K562 (cell line): ENCODE measurements at regions not wholly inside any gene's neighbourhood (a gene's known extent, or its start where the extent isn't known, plus 50 kb on each side); places are given as distances from the start of the nearest gene placed in this dataset.

Experiments used
- BCL6 ChIP-seq: fragments of 250-450 bp; sonication (Bioruptor Pico); IDR thresholded peaks from 2 replicates; pipeline ENCODE4 v1.4.0; 2020
- DLX4 ChIP-seq: fragments of 250-450 bp; sonication (Bioruptor Pico); IDR thresholded peaks from 2 replicates; pipeline ENCODE4 v1.6.1; 2021; ENCODE audit warnings: mild to moderate bottlenecking
- GATA2 ChIP-seq: sonication (generic); formaldehyde crosslinking; IDR thresholded peaks from 2 replicates; pipeline ENCODE4 v1.4.0; 2020; ENCODE audit warnings: mild to moderate bottlenecking, missing genetic modification reagents
- KAT7 ChIP-seq: sonication (generic); formaldehyde crosslinking; IDR thresholded peaks from 2 replicates; pipeline ENCODE4 v1.8.0; 2022; ENCODE audit warnings: missing genetic modification reagents, mild to moderate bottlenecking, borderline replicate concordance
- MTA2 ChIP-seq: fragments of 450-650 bp; IDR thresholded peaks from 2 replicates; pipeline ENCODE4 v1.6.1; 2016; ENCODE audit warnings: low read depth
- REST ChIP-seq, 2 experiments: fragments of 450-650 bp; formaldehyde crosslinking in 1 of 2; IDR thresholded peaks; 2 replicates each; pipeline versions ENCODE4 v1.4.0 to v1.6.1; 2014 to 2020; ENCODE audit warnings: mild to moderate bottlenecking in 2 of 2, borderline replicate concordance in 1 of 2, low read depth in 1 of 2
- VEZF1 ChIP-seq: fragments of 200-800 bp; sonication (Bioruptor generic); IDR thresholded peaks from 2 replicates; pipeline ENCODE4 v1.6.1; 2017; ENCODE audit warnings: missing genetic modification characterization, missing compliant biosample characterization
- ZNF140 ChIP-seq: fragments of 250-450 bp; sonication (Bioruptor Pico); IDR thresholded peaks from 2 replicates; pipeline ENCODE4 v1.8.0; 2021; ENCODE audit warnings: moderate library complexity, mild to moderate bottlenecking, inconsistent platforms
- ZNF174 ChIP-seq: fragments of 250-450 bp; sonication (Bioruptor Pico); IDR thresholded peaks from 2 replicates; pipeline ENCODE4 v1.4.0; 2020; ENCODE audit warnings: mild to moderate bottlenecking
- TF ChIP-seq, protein P1 (sequence below): fragments of 250-450 bp; sonication (Bioruptor Pico); IDR thresholded peaks from 2 replicates; pipeline ENCODE4 v1.5.0; 2020; ENCODE audit warnings: mild to moderate bottlenecking, borderline replicate concordance
- TF ChIP-seq, protein P2 (sequence below): IDR thresholded peaks from 3 replicates; pipeline ENCODE4 v1.6.1; 2011; ENCODE audit warnings: borderline replicate concordance, mild to moderate bottlenecking; ENCODE audit not compliant: insufficient read length, insufficient read depth
- TF ChIP-seq, protein P3 (sequence below): fragments of 250-450 bp; sonication (Bioruptor Pico); IDR thresholded peaks from 2 replicates; pipeline ENCODE4 v1.4.0; 2020

DNA sequence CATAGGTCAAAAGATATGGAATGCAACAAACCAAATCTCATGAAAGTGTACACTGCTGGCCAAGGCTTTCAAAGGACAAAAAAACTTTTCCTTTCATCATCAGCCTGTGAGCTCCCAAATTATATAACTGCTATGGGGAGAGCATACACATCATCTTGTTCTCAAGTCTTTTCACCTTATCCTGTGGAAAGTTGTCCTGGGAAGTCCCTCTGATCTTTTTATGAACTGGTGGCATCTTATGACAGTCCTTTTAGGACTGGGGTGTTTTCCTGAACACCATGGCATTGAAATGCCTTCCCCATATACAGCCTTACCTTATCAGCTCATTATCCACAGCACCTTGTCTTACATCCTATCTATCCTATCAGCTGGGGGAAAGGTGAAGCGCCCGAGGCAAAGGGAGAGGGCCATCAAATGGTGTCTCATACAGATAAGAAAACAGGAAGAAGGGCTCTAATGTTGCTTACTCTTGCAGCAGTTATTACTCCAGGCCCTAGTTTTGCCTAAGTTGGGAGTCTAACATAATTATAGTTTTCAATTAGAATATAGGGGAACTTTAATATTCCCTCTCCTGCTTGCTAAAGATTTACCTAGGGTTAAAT is 61.5 kb upstream of the GOLIM4 start (continued):
- TF ChIP-seq ZNF140 (CRISPR knock-in tag) (no peak), BCL6 (CRISPR knock-in tag) (no peak), VEZF1 (CRISPR knock-in tag) (peak; percentile 67), KAT7 (no peak; the same call in 1 of the 2 replicates), REST (IDR thresholded peaks at IDR 0.05; ENCODE audit: borderline replicate concordance) (peak; percentile 41; the same call in 1 of the 2 replicates), REST (CRISPR knock-in tag; IDR thresholded peaks at IDR 0.05; ENCODE audit: low read depth) (no peak), MTA2 (peak; percentile 99), DLX4 (CRISPR knock-in tag) (no peak), ZNF174 (CRISPR knock-in tag) (no peak), GATA2 (CRISPR knock-in tag) (peak; percentile 98)
- TF ChIP-seq, protein P1, sequence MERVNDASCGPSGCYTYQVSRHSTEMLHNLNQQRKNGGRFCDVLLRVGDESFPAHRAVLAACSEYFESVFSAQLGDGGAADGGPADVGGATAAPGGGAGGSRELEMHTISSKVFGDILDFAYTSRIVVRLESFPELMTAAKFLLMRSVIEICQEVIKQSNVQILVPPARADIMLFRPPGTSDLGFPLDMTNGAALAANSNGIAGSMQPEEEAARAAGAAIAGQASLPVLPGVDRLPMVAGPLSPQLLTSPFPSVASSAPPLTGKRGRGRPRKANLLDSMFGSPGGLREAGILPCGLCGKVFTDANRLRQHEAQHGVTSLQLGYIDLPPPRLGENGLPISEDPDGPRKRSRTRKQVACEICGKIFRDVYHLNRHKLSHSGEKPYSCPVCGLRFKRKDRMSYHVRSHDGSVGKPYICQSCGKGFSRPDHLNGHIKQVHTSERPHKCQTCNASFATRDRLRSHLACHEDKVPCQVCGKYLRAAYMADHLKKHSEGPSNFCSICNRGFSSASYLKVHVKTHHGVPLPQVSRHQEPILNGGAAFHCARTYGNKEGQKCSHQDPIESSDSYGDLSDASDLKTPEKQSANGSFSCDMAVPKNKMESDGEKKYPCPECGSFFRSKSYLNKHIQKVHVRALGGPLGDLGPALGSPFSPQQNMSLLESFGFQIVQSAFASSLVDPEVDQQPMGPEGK: no peak
- TF ChIP-seq, protein P2, sequence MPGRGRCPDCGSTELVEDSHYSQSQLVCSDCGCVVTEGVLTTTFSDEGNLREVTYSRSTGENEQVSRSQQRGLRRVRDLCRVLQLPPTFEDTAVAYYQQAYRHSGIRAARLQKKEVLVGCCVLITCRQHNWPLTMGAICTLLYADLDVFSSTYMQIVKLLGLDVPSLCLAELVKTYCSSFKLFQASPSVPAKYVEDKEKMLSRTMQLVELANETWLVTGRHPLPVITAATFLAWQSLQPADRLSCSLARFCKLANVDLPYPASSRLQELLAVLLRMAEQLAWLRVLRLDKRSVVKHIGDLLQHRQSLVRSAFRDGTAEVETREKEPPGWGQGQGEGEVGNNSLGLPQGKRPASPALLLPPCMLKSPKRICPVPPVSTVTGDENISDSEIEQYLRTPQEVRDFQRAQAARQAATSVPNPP: no peak
- TF ChIP-seq, protein P3, sequence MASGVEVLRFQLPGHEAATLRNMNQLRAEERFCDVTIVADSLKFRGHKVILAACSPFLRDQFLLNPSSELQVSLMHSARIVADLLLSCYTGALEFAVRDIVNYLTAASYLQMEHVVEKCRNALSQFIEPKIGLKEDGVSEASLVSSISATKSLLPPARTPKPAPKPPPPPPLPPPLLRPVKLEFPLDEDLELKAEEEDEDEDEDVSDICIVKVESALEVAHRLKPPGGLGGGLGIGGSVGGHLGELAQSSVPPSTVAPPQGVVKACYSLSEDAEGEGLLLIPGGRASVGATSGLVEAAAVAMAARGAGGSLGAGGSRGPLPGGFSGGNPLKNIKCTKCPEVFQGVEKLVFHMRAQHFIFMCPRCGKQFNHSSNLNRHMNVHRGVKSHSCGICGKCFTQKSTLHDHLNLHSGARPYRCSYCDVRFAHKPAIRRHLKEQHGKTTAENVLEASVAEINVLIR (CRISPR knock-in tag): no peak
